Left ventricle myocardium inferior (tissue), 1 donor: ENCODE measurements at regions not wholly inside any gene's neighbourhood (a gene's known extent, or its start where the extent isn't known, plus 50 kb on each side); places are given as distances from the start of the nearest gene placed in this dataset.

Source experiments
- DNase-seq: peaks from one replicate; pipeline ENCODE4 v3.0.0-alpha.2; 2020
- H3K27ac ChIP-seq: fragments of 200-600 bp; replicated peaks from 2 replicates; pipeline ENCODE4 v1.8.0; 2021
- H3K27me3 ChIP-seq: fragments of 200-600 bp; 2 replicates; pipeline ENCODE4 v1.8.0; 2021; ENCODE audit warnings: low read depth
- H3K36me3 ChIP-seq: fragments of 200-600 bp; 2 replicates; pipeline ENCODE4 v1.8.0; 2021
- H3K4me1 ChIP-seq: fragments of 200-600 bp; 2 replicates; pipeline ENCODE4 v1.8.0; 2021
- H3K4me3 ChIP-seq: fragments of 200-600 bp; 2 replicates; pipeline ENCODE4 v1.8.0; 2021; ENCODE audit warnings: mild to moderate bottlenecking, moderate library complexity
- H3K9me3 ChIP-seq: fragments of 200-600 bp; replicated peaks from 2 replicates; pipeline ENCODE4 v1.8.0; 2021
- intact Hi-C: fragments of 100-400 bp; cut with micrococcal nuclease; formaldehyde crosslinking; loops from one replicate; pipeline ENCODE4 v1.11.0; 2022
- TF ChIP-seq, protein P1 (sequence below): fragments of 200-600 bp; IDR thresholded peaks from 2 replicates; pipeline ENCODE4 v1.8.0; 2021; ENCODE audit warnings: antibody characterized with exemption, mild to moderate bottlenecking, borderline replicate concordance
- donor health status: DM: no; HTN: yes; CAD: no; lungs with severe emphysema.

DNA sequence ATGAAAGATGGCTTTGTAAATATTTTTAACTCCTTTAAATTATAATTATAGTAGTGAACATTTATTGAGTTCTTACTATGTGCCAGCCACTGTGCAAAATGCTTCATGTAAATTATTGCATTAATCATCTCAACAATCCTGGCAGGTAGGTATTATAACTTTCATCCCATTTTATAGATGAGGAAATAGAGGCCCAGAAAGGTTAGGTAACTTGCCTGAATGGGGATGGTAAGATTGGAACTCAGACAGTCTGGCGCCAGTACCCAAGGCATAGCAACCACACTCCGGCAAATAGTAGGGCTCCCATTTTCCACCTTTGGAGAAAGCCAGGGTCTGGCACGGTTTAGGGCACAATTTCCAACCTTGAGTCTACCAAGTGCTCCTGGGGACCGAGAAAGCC is 129.8 kb downstream of the VEGFA start:
- Histone ChIP-seq H3K27me3 (no peaks in the 10 kb centered on the region), H3K4me3 (no peak overlapping the region), H3K27ac (no peak overlapping the region), H3K4me1 (peaks cover 5% of the 10 kb centered on the region), H3K36me3 (no peaks in the 10 kb centered on the region), H3K9me3 (no peaks in the 10 kb centered on the region)
- intact Hi-C loops, result no loop called here
- TF ChIP-seq, protein P1, sequence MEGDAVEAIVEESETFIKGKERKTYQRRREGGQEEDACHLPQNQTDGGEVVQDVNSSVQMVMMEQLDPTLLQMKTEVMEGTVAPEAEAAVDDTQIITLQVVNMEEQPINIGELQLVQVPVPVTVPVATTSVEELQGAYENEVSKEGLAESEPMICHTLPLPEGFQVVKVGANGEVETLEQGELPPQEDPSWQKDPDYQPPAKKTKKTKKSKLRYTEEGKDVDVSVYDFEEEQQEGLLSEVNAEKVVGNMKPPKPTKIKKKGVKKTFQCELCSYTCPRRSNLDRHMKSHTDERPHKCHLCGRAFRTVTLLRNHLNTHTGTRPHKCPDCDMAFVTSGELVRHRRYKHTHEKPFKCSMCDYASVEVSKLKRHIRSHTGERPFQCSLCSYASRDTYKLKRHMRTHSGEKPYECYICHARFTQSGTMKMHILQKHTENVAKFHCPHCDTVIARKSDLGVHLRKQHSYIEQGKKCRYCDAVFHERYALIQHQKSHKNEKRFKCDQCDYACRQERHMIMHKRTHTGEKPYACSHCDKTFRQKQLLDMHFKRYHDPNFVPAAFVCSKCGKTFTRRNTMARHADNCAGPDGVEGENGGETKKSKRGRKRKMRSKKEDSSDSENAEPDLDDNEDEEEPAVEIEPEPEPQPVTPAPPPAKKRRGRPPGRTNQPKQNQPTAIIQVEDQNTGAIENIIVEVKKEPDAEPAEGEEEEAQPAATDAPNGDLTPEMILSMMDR, result no peak
- DNase-seq, result no peak

DNA sequence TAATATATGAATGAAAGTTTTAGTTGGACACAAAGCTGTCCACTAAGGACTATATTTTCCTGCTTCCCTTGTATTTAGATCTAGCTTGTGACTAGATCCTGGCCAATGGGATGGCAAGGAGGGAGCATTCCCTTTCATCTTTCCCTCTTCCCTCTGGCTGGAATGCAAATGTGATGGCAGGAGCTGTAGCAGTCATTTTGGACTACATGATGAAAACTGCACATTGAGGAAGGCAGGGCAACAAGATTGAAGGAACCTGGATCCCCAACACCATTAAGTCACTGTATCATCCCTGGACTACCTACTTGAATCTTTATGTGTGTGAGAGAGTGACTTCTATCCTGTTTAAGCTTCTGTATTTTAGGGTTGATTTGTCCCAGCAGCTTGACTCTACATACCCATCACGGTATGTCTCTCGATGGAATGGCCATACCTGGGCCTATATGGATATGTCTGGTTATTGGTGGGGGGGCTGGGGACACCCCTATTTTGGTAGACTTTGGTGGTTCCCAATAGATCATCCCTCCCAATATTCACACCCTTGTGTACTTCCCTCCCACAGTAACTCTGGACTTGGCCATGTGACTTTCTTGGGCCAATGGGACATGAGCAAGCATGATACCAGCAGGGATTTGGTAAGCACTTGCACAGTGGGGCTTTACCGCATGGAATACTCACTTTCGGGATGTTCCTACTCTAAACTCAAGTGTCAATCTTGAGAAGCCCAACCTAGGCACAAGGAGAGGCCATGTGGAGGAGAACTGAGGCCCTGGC is 128.5 kb downstream of the VEGFA start:
- intact Hi-C loops, result no loop called here
- Histone ChIP-seq H3K27ac (no peak overlapping the region), H3K4me3 (no peak overlapping the region), H3K36me3 (no peaks in the 10 kb centered on the region), H3K9me3 (no peaks in the 10 kb centered on the region), H3K4me1 (peaks cover 5% of the 10 kb centered on the region), H3K27me3 (no peaks in the 10 kb centered on the region)
- DNase-seq, result no peak
- TF ChIP-seq, protein P1, result no peak

DNA sequence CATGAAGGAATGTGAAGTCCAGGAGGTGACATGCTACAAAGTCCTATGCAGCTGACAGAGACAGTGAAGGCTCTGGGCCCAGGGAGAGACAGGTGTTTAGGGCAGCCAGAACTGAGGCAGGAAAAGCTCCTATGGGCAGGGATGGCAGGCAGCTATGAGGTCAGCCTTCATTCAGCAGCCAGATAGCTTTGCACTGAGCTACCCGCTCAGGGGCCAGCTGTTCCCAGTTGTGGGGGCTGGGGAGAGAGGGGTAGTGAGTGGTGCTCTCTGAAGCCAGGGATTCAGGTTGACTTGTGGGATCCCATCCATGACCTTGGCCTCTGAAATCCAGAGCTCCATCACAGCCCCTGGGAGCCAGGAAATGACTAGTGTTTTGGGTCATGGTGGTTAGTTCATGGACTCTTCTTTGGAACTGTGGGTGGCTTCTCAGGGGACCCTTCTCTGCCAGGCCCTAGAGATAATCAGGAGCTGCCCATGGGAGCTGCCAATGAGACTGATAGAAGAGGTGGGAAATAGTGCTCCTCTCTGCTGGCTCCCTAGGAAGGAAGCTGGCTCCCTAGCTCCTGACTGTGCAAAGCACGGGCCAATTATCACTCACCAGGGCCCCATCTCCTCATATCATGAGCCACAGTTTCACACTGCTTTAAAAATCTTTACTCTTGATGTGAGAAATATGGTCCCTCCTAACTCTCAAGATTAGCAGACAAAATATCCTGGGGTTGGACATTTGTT is 127.7 kb downstream of the VEGFA start:
- Histone ChIP-seq H3K4me3 (no peak overlapping the region), H3K27me3 (no peaks in the 10 kb centered on the region), H3K9me3 (no peaks in the 10 kb centered on the region), H3K36me3 (no peaks in the 10 kb centered on the region), H3K4me1 (peaks cover 5% of the 10 kb centered on the region), H3K27ac (no peak overlapping the region)
- intact Hi-C loops, result no loop called here
- DNase-seq, result no peak
- TF ChIP-seq, protein P1, result no peak

DNA sequence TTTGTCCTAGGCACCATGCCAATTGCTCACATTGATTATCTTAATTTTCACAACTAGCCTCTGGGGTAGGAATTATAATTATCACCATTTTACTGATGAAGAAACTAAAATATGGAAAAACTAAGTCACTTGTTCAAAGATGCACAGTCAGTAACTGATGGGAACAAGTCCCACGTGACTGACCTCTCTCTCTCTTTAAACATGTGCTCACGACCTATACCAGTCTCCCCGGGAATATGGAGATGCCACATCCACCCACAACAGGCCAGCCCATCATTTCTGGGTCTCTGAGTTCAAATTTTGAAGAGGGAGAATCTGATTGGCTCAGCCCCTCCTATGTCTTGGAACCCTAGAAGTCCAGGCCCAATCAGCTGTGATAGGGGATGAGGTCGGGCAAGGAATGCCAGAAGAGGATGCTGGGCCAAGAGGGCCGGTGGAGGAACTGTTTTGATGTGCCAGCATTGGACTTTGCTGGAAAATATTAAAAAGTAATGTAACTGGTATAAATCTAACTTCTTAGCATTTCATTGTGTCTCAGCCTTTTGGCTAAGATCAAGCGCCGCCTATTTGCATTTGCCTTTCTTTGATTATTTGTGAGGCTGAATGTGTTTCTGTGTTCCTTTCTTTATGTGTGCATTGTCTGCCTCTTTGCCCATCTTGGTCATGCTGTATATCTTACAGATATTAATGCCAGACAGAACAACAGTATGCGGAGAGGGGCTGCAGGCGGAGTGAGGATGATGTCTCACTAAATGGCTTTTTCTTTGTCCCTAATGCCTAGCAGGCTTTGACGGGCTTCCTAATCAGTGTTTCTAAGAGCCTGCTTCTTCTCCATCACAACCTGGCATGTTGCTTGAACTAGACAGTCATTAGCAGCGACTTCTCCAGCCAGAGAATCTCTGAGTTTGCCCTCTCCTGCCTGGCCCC is 126.6 kb downstream of the VEGFA start:
- TF ChIP-seq, protein P1, result no peak
- intact Hi-C loops, result no loop called here
- Histone ChIP-seq H3K27ac (no peak overlapping the region), H3K9me3 (no peaks in the 10 kb centered on the region), H3K4me1 (peaks cover 5% of the 10 kb centered on the region), H3K4me3 (no peak overlapping the region), H3K36me3 (no peaks in the 10 kb centered on the region), H3K27me3 (no peaks in the 10 kb centered on the region)
- no peak for DNase-seq

DNA sequence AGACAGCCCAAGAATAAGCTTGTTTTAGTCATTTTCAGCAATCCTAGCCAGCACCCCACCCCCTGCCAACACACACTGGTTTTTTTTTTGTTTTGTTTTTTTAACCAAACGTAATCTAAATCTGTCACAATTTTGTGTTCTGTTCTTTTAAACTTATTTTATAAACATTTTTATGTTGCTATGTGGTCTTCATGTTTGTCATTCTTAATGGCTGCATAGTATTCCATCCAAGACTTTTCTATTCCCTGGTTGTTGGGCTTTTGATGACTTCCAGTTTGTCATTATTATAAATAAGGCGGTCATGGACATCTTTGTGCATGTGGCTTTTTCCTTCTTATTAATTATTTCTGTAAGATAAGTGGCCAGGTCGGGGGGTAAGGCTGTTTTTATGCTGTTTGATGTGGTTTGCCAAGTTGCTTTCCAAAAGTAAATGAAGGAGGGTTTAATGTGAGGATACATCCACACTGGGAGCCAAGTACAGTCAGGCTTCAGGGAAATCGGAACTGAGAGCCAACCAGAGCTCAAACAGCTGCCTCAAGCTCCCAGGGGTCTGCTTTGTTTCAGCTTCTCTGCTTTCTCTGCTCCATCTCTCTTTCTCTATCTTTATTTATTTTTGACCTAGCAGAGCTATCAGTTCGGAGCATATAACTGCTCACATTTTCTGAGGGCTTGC is 125.8 kb downstream of the VEGFA start:
- no peak for DNase-seq
- intact Hi-C loops, result no loop called here
- Histone ChIP-seq H3K27me3 (peaks cover 3% of the 10 kb centered on the region), H3K9me3 (no peaks in the 10 kb centered on the region), H3K4me3 (no peak overlapping the region), H3K4me1 (peaks cover 5% of the 10 kb centered on the region), H3K27ac (no peak overlapping the region), H3K36me3 (no peaks in the 10 kb centered on the region)
- TF ChIP-seq, protein P1, result no peak
